ENCODE measurements at regions not wholly inside any gene's neighbourhood (a gene's known extent, or its start where the extent isn't known, plus 50 kb on each side); places are given as distances from the start of the nearest gene placed in this dataset.

GRCh38 chr20:39602649-39603048, 640.5 kb downstream of the DHX35 start:
- DNase-seq = no peak

DNA sequence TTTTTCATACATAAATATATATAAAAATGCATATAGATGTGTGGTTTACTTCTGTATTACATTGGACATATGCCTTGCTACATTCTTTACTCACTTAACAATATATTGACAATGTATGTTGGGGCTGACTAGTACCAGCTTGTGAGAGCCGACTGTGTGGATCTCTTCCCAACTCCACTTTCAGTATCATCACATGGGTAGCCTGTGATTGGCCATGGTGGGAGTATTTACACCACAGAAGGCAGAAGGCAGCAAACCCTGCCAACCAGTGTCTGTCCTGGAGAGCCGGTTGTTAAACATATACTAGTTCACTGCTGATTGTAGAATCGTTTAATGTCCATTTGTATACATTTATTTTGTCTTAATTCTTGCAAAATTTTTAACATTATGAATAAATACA, 638.7 kb downstream of the DHX35 start:
- DNase-seq = no peak

- DNase-seq = no peak
Observed at GRCh38 chr20:39600156-39600555, 638.0 kb downstream of the DHX35 start.

- no peak for DNase-seq
Observed at GRCh38 chr20:39596554-39596953, 634.4 kb downstream of the DHX35 start.

DNA sequence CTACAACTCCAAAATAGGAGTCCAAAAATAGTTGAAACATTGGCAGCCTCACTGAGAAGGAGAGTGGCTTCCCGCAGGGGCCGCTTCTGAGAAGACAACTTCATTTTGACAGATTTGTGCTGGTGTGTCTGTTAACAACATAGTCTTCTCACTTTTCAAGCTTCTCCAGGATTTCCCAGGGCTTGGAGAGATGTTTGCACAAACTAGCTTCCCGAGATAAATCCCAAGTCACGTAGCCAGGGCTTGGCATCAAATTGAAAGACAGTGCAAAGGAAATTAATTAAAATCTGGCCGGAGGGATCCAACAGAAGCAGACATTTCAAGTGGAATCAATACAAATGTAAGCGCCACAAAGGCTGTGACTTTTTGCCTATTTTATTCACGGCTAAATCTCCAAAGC, 630.2 kb downstream of the DHX35 start:
- no peak for DNase-seq

DNA sequence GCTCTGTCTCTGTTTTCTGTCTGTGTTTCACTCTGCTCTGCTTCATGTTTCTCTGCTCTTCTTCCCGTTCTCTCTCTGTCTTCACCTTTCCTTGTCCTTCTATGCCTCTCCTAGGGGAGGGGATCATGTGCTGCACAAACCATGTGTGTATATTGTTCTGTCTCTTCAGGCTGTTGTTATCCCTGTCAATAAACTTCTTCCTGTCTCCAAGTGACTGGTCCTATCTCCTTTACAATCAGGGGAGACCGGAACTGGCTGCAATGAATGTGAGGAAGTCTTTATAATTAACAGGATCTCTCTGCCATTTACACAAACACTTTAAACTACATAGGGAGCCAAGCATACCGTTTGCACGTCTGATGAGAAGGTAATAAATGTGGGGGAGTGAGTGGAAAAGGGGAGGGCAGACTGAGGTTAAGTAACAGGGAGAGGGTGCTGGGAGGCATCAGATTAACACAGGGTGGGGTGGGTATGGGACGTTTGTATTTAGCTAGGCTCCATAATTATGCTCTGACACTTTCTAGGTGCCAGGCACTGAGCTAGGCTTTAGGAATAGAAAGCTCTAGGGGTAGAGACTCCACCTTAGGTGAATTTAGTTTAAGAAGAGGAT, 626.1 kb downstream of the DHX35 start:
- no peak for DNase-seq

GRCh38 chr20:39581034-39581433, 618.9 kb downstream of the DHX35 start:
- DNase-seq = no peak

DNA sequence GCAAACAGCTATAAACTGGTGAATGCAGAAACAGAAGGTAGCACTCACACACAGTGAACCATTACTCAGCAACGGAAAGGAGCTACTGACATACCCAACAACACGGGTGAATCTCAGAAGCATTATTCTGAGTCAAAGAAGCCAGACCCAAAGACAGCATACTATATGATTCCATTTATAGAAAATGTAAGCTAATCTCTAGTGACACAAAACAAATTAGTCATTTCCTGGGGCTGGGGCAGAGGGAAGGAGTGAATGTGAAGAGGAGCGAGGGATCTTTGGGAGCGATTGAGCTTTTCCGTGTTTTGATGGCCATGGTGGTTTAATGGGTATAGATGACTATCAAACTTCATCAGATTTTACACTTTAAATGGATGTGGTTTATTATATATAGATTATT, 614.6 kb downstream of the DHX35 start:
- DNase-seq = no peak

- DNase-seq = no peak
Observed at GRCh38 chr20:39574061-39574460, 611.9 kb downstream of the DHX35 start.

- no peak for DNase-seq
Observed at GRCh38 chr20:39571171-39571570, 609.0 kb downstream of the DHX35 start.

GRCh38 chr20:39568109-39568508, 606.0 kb downstream of the DHX35 start:
- no peak for DNase-seq

DNA sequence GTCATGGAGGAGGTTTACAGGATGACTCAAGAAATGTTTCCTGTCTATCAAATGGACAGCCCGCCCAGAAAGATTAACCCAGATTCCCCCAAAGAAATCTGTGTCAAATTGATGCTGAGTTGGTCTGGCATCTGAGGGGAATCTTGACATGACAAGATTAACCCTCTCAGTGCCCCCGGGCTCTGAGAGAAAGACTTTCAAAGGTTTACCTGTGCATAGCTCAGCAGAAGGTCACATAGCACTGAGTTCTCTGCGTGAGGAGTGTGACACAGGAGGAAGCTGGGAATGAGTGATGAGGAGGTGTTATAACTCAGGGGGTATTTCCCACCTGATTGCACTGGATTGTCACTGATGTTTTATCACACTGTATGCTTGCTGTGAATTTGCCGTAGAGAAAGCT, 601.2 kb downstream of the DHX35 start:
- no peak for DNase-seq

GRCh38 chr20:39554341-39554740, 592.2 kb downstream of the DHX35 start:
- DNase-seq = no peak

DNA sequence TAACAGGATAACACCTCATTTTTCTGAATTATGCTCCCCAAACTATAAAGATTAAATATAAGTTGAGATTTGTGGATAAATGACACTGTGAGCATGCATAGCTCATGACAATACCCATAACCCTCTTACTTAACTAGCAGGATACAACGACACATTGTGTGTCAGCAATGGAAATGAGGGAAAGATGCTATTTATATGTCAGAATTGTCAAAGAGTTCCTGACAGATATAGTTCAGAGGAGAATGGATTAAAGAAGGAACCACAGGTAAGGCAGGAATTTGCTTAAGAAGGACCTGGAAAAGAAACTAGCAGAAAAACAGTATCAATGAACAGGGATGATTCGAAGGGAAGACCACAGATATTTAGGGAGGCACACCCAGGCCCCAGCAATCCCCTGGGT, 591.0 kb downstream of the DHX35 start:
- DNase-seq = no peak

DNA sequence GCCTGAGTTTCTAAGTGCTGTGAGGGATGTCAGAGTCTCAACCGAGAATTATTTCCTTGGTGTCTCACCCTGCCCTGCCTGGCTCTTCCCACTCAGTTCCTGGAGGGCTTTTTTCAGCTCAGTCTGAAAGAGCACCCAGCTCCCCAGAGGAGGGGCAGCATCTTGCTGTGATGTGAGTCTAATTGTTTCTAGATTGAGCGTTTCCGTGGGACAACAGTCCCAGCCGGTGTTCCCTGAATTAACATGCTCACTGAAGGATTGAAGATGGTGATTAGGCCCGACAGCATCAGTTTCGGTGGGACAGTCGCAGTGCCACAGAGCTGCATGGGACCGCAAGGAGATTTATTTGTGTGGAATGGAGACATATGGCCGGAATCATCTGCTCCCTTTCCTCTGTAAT, 587.6 kb downstream of the DHX35 start:
- no peak for DNase-seq

GRCh38 chr20:39547546-39548408, 585.6 kb downstream of the DHX35 start:
- no peak for DNase-seq

DNA sequence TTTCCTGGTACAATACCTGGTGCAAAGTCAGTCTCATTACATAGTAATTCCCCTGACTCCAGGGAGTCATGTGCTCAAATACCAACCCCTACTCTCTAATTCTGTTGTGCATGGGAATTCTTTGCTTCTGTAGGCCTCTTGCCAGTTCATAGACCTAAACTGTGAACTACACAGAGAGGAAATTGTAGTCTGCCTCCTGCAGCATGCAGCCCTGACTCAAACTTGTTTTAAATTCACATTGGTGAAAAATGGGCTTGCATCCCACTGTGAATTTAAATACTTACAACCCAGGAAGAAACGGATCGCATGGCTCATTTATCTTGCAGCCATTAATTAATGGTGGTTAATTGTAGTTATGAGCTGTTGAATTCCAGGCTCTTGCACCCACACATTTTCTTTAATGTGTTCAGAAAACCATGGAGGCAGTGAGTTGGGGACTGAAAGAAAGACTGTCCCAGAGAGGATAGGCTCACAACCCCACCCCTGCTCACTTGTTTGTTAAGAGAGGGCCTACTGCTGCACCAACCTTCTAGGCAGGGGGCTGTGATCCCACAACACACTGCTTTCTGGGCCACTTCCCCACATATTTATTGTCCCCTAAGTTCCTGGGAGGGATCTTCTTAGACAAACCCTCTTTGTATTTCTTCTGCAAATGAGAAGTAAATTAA, 579.1 kb downstream of the DHX35 start:
- DNase-seq = no peak

DNA sequence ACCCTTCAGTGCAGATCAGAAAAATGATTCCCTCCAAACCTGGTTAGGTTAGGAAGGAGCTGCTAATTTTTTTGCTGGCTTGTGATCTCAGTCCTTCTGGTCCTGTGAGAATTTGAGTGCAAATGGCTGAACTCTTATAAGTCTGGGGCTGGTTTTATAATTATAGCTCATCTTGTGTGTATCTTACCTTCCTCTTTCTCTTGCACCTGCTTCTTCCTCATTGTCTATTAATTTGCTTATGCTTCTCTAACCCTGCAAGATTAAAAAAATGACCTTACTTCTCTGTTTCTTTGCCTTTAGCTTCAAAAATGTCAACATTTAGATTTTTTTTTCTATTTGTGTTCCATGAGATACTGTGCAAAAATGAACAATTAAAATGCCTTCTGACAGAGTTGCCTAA, 576.2 kb downstream of the DHX35 start:
- no peak for DNase-seq

- DNase-seq = no peak
Observed at GRCh38 chr20:39535301-39535700, 573.2 kb downstream of the DHX35 start.

DNA sequence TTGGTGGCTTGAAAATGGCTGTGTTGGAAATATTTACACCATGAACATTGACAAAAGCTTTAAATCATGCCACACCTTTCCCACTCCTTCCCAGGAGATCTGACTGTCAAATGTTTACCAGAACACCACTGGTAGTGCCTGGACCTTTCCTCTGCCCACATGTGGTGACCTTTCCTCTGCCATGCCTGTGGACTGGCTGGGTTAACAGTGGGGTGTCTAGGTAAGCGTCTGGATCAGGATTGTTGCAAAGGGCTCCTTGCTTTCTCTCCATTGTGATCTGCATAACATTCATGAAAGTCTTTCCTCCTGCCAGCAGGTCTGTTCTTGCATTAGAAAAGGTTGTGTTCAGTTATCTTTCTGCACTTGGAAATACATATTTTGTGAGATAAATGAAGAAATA, 572.7 kb downstream of the DHX35 start:
- DNase-seq = no peak

DNA sequence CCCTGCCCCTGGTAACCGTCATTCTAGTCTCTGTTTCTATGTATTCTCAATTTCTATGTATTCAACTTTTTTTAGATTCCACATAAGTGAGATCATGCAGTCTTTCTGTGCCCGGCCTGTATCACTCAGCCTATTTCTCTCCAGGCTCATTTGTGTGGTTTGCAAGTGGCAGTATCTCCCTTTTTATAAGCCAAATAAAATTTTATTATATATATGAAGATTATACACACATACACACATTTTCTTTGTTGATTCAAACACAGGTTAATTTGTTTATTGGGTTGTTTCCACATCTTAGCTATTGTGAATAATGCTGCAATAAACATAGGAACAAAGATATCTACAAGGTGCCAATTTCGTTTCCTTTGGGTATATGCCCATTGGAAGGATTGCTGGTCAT, 571.7 kb downstream of the DHX35 start:
- no peak for DNase-seq

- no peak for DNase-seq
Observed at GRCh38 chr20:39532205-39532604, 570.1 kb downstream of the DHX35 start.

DNA sequence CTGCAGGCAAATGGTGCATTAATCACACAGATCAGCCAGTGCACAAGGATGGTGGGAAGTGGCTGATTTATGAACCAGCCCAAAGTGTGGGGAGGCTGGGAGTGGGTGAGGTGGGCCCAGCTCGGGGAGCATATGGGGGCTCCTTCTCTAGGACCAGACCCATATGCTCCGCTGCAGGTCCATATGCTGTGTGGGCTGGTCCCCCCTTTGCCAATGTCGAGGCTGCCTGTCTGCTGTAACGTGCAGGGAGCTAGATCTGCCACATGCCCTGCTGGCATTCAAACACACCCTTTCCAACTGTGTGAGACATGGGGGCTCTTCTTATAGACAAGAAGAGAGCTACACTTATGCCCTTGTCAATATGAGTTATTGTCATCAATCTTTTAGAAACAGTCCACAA, 566.3 kb downstream of the DHX35 start:
- DNase-seq = no peak

DNA sequence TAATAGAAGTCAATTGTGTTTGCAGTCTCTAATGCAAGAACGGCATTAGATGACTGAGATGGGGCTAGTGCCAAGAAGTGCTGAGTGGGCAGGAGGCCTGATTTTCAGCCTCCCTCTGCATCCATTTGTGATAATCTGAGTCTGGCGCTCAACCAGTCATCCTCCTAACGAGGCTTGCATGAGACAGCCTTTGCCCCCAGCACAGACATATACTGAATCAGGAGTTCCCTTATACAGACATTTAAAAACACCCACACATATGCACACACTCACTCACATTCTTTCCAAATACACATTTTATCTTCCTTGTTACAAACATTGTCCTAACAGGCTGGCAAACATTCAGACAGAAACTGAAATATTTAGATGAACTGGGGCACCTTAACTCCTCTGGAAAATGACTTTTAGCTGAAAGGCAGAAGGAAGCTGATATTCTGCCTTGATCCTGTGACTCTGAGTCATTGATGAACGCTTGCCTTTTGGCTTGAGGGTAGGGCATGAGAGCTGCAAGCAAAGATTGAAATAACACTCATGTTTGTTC, 562.3 kb downstream of the DHX35 start:
- no peak for DNase-seq

Measured in NCI-H1417 treated with DMSO at 0.1 percent for 48 hours (cell line).